ENCODE measurements at regions not wholly inside any gene's neighbourhood (a gene's known extent, or its start where the extent isn't known, plus 50 kb on each side); places are given as distances from the start of the nearest gene placed in this dataset.

DNA sequence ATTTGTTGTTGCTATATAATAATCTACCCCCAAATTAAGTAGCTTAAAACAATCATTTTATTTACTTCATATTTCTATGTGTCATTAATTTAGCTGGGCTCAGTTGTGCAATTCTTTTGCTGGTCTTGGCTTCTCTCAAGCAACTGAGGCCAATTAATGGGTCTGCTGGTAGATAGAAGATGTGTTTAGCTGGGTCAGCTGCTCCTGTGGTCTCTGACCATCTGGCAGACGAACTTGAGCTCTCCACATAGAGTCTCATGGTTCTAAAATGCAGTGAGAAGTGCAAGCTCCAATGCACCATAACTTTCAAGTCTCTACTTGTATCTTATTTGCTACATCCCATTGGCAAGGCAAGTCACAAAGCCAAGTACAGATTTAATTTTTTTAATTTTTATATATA, 515.6 kb downstream of the ZIC1 start:
- H3K4me1 ChIP-seq, result peaks cover 0 to 7% (median 0%) of the 10 kb centered on the region in 4 donors
- H3K9me3 ChIP-seq, result no peaks in the 10 kb centered on the region
- no peak for TF ChIP-seq CTCF (IDR thresholded peaks at IDR 0.05)
- TF ChIP-seq EP300 (IDR thresholded peaks at IDR 0.05), result no peak
- no peak for TF ChIP-seq POLR2A (IDR thresholded peaks at IDR 0.05)
- H3K4me3 ChIP-seq, result no peak overlapping the region
- H3K27me3 ChIP-seq, result no peaks in the 10 kb centered on the region
- DNase-seq (ENCODE audit: low spot score in 2 of 2), result no peak
- H3K36me3 ChIP-seq, result no peaks in the 10 kb centered on the region
- no peak overlapping the region for H3K27ac ChIP-seq
- WGBS, 2 donors, result 35 to 67% methylated on average over 1 of the region's 1 CpG

GRCh38 chr3:147925272-147925671, 516.1 kb downstream of the ZIC1 start:
- H3K4me3 ChIP-seq, result no peak overlapping the region
- no peak for DNase-seq (ENCODE audit: low spot score in 2 of 2)
- H3K27me3 ChIP-seq, result no peaks in the 10 kb centered on the region
- peaks cover 0 to 7% (median 0%) of the 10 kb centered on the region in 4 donors for H3K4me1 ChIP-seq
- no peaks in the 10 kb centered on the region for H3K36me3 ChIP-seq
- no peaks in the 10 kb centered on the region for H3K9me3 ChIP-seq
- no peak overlapping the region for H3K27ac ChIP-seq
- TF ChIP-seq POLR2A (IDR thresholded peaks at IDR 0.05) (no peak), CTCF (IDR thresholded peaks at IDR 0.05) (no peak), EP300 (IDR thresholded peaks at IDR 0.05) (no peak)

GRCh38 chr3:147930232-147930807, 521.2 kb downstream of the ZIC1 start:
- TF ChIP-seq POLR2A (IDR thresholded peaks at IDR 0.05) (no peak), EP300 (IDR thresholded peaks at IDR 0.05) (no peak), CTCF (IDR thresholded peaks at IDR 0.05) (no peak)
- 26 to 28% methylated on average over 4 of the region's 4 CpGs for WGBS, 2 donors

GRCh38 chr3:147934451-147935180, 525.5 kb downstream of the ZIC1 start:
- Histone ChIP-seq H3K27me3 (no peaks in the 10 kb centered on the region), H3K27ac (no peak overlapping the region), H3K36me3 (no peaks in the 10 kb centered on the region), H3K9me3 (no peaks in the 10 kb centered on the region), H3K4me3 (no peak overlapping the region), H3K4me1 (no peaks in the 10 kb centered on the region)
- no peak for DNase-seq (ENCODE audit: low spot score in 2 of 2)
- no peak for TF ChIP-seq CTCF (IDR thresholded peaks at IDR 0.05)
- no peak for TF ChIP-seq POLR2A (IDR thresholded peaks at IDR 0.05)
- TF ChIP-seq EP300 (IDR thresholded peaks at IDR 0.05), result no peak
- WGBS, 2 donors, result 71 to 80% methylated on average over 4 of the region's 4 CpGs

More at GRCh38 chr3:147930232-147930807, 521.2 kb downstream of the ZIC1 start:
- Histone ChIP-seq H3K27ac (no peak overlapping the region), H3K27me3 (no peaks in the 10 kb centered on the region), H3K36me3 (no peaks in the 10 kb centered on the region), H3K4me1 (peaks cover 0 to 5% (median 0%) of the 10 kb centered on the region in 4 donors), H3K4me3 (no peak overlapping the region), H3K9me3 (no peaks in the 10 kb centered on the region)
- DNase-seq (ENCODE audit: low spot score in 2 of 2), result no peak

DNA sequence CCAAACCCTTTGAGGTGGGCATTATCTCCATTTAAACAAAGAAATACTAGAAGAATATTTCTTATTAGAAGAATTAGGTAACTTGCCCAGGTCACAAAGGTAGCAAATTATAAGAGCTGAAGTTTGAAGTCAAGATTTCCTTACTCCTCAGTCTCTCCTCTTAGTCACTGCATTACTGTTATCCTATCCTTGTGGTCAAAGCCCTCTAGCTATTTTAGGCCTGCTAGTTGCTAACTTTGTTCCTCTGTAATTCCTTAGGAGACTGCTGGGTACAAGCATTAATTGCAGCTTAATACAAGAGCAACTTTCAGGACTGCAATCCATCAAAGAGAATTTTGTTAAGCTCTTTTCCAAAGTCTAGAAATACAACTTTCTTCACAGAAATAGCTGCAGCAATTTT, 528.2 kb downstream of the ZIC1 start:
- no peaks in the 10 kb centered on the region for H3K36me3 ChIP-seq
- TF ChIP-seq CTCF (IDR thresholded peaks at IDR 0.05) (no peak), EP300 (IDR thresholded peaks at IDR 0.05) (no peak), POLR2A (IDR thresholded peaks at IDR 0.05) (no peak)
- H3K9me3 ChIP-seq, result no peaks in the 10 kb centered on the region
- H3K27ac ChIP-seq, result no peak overlapping the region
- no peaks in the 10 kb centered on the region for H3K4me1 ChIP-seq
- H3K4me3 ChIP-seq, result no peak overlapping the region
- DNase-seq (ENCODE audit: low spot score in 2 of 2), result no peak
- no peaks in the 10 kb centered on the region for H3K27me3 ChIP-seq
